ENCODE measurements at regions not wholly inside any gene's neighbourhood (a gene's known extent, or its start where the extent isn't known, plus 50 kb on each side); places are given as distances from the start of the nearest gene placed in this dataset.
"Not testable (repeated sequence)": the region's sequence is repeated elsewhere in the genome, so short reads cannot be mapped to it uniquely, and the experiment has no call there.

DNA sequence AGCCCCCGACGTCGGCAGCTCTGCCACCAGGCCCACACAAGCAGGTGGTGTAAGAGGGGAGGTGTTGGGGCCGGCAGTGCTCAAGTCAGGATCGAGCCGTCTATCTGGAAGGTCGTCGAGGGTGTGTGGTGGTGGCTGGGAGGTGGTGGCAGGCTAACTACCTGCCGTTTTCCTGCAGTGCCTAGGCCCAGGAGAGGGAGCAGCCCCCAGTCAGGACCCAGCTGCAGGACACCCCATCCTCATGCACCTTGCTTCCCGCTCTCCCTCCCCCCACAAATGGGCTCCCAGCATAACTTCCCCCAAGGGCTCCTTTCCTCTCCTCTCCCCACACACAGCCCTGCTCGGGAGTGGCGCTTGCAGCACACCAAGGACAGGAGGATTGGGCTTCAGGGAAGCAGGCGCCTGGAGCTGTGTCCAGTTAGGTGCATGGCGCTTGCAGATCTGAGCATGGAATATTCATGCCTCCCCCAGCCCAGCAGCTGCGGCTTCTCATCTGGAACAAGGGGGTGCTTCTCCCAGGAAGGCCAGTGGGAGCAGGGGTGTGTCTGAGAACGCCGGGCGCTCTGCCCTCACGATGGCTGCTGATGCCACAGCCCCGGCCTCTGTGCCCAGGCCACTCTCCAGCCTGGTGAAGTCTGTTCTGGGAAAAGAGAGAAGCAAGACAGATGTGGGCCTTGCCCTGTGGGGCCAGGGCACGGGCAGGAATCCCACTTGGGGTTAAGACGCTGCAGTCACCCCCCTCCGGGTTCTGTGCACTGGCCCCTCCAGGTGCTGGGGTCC is 127.7 kb downstream of the IGLL1 start:
- H3K9me3 ChIP-seq (ENCODE audit: control insufficient read depth, insufficient read depth, low read length), result peaks cover 19% of the 10 kb centered on the region; the same call in 1 of the 2 replicates
- ChIA-PET POLR2A (no interaction called here), CTCF (no interaction called here)
- H3K27me3 ChIP-seq (ENCODE audit: control insufficient read depth, insufficient read depth, low read length), result peaks cover 3% of the 10 kb centered on the region
- TF ChIP-seq, protein P1, sequence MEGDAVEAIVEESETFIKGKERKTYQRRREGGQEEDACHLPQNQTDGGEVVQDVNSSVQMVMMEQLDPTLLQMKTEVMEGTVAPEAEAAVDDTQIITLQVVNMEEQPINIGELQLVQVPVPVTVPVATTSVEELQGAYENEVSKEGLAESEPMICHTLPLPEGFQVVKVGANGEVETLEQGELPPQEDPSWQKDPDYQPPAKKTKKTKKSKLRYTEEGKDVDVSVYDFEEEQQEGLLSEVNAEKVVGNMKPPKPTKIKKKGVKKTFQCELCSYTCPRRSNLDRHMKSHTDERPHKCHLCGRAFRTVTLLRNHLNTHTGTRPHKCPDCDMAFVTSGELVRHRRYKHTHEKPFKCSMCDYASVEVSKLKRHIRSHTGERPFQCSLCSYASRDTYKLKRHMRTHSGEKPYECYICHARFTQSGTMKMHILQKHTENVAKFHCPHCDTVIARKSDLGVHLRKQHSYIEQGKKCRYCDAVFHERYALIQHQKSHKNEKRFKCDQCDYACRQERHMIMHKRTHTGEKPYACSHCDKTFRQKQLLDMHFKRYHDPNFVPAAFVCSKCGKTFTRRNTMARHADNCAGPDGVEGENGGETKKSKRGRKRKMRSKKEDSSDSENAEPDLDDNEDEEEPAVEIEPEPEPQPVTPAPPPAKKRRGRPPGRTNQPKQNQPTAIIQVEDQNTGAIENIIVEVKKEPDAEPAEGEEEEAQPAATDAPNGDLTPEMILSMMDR (IDR thresholded peaks at IDR 0.05; ENCODE audit: low read depth, low read length), result no peak
- H3K27ac ChIP-seq (ENCODE audit: low read depth, low read length), result no peak overlapping the region
- H3K4me3 ChIP-seq (ENCODE audit: low read depth, low read length), result no peak overlapping the region
- DNase-seq (ENCODE audit: low read depth, low spot score), result no peak

DNA sequence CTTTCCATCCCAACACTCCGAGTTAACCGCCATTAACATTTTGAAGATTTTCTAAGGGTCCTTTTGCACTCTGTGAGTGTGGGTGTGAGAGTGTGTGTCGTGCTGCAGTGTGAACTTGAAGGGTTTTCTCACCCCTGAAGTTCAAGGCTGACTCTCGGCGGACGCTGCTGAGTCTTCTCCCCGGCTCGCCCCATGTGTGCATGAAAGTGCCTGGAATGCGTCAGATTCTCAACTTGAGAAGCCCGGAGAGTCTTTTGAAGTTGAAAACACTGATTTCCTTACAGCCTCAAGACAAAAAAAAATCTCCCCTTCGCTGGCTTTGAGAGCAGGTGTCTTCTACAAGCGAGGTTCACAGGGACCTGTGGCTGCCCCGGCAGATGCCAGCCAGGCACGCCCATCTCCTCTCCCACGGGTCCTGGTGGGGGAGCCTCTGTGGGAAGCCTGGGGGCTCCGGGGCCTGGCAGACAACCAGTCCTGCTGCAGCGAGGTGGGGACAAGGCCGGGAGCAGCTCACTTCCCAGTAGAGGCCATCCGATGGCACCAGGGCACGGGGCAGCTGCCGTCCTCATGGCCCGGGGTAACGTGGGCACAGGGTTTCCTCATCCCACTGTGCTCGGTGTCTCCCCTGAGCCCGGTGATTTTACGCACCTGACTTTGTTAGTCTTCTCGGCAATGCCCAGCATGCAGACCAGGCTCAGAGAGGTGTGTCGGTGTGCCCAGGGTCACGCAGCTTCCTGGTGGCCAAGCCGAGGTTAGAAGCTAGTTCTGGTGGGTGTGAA is 128.4 kb downstream of the IGLL1 start:
- H3K27me3 ChIP-seq (ENCODE audit: control insufficient read depth, insufficient read depth, low read length); POLR2A ChIA-PET; CTCF ChIA-PET; H3K4me3 ChIP-seq (ENCODE audit: low read depth, low read length); DNase-seq (ENCODE audit: low read depth, low spot score); H3K27ac ChIP-seq (ENCODE audit: low read depth, low read length): not testable (repeated sequence)
- H3K9me3 ChIP-seq (ENCODE audit: control insufficient read depth, insufficient read depth, low read length), result peaks cover 24% of the 10 kb centered on the region

DNA sequence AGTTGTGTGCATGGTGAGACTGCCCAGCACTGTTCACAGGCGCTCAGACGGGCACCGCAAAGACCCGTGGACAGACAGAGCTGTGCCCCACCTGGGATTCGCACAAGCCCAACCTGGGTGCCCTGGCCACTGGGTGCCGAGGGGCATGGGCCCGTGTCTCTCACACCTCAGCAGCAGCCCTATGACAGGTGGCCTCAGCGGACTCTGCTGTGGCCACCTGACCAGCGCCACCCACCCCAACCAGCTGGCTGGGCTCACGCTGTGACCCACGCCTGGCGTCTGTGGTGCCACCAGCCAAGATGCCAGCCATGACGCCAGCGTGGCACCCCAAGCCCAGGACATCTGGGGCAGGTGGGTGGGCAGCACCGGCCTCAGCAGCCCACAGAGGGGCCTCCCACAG is 129.3 kb downstream of the IGLL1 start:
- H3K4me3 ChIP-seq (ENCODE audit: low read depth, low read length); DNase-seq (ENCODE audit: low read depth, low spot score); CTCF ChIA-PET; H3K27me3 ChIP-seq (ENCODE audit: control insufficient read depth, insufficient read depth, low read length); POLR2A ChIA-PET; H3K27ac ChIP-seq (ENCODE audit: low read depth, low read length): not testable (repeated sequence)
- peaks cover 27% of the 10 kb centered on the region for H3K9me3 ChIP-seq (ENCODE audit: control insufficient read depth, insufficient read depth, low read length)

DNA sequence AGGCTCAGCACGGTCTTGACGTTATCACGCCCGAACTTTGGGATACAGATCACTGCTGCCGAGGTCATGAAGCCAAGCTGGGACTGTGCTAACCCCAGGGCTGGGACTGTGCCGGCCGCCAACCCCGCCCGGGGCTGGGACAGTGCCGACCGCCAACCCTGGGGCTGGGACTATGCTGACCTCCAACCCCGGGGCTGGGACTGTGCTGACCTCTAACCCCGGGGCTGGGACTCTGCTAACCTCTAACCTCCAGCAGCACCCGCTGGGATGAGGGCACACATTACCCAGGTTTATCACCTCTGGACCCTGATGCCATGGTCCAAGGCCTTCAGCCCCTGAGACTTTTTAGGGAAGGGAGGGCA is 129.7 kb downstream of the IGLL1 start:
- CTCF ChIA-PET, result no interaction called here
- Histone ChIP-seq H3K27ac (ENCODE audit: low read depth, low read length) (no peak overlapping the region), H3K9me3 (ENCODE audit: control insufficient read depth, insufficient read depth, low read length) (peaks cover 27% of the 10 kb centered on the region), H3K27me3 (ENCODE audit: control insufficient read depth, insufficient read depth, low read length) (no peaks in the 10 kb centered on the region), H3K4me3 (ENCODE audit: low read depth, low read length) (no peak overlapping the region)
- no peak for DNase-seq (ENCODE audit: low read depth, low spot score)
- POLR2A ChIA-PET, result no interaction called here
- TF ChIP-seq, protein P1 (IDR thresholded peaks at IDR 0.05; ENCODE audit: low read depth, low read length), result no peak

- H3K27me3 ChIP-seq (ENCODE audit: control insufficient read depth, insufficient read depth, low read length); POLR2A ChIA-PET; DNase-seq (ENCODE audit: low read depth, low spot score); H3K27ac ChIP-seq (ENCODE audit: low read depth, low read length); CTCF ChIA-PET; H3K4me3 ChIP-seq (ENCODE audit: low read depth, low read length): not testable (repeated sequence)
- H3K9me3 ChIP-seq (ENCODE audit: control insufficient read depth, insufficient read depth, low read length), result peaks cover 27% of the 10 kb centered on the region
Measured at GRCh38 chr22:23449748-23450433, 130.2 kb downstream of the IGLL1 start.

GRCh38 chr22:23448499-23449288 is 131.4 kb downstream of the IGLL1 start:
- peaks cover 27% of the 10 kb centered on the region for H3K9me3 ChIP-seq (ENCODE audit: control insufficient read depth, insufficient read depth, low read length)
- CTCF ChIA-PET; H3K27ac ChIP-seq (ENCODE audit: low read depth, low read length); H3K27me3 ChIP-seq (ENCODE audit: control insufficient read depth, insufficient read depth, low read length); DNase-seq (ENCODE audit: low read depth, low spot score); H3K4me3 ChIP-seq (ENCODE audit: low read depth, low read length); POLR2A ChIA-PET: not testable (repeated sequence)

Data from AG04450 (cell line).